ENCODE measurements at regions not wholly inside any gene's neighbourhood (a gene's known extent, or its start where the extent isn't known, plus 50 kb on each side); places are given as distances from the start of the nearest gene placed in this dataset.
A peak's percentile ranks its signal among the peaks of the same experiment; 100 is the strongest.

DNA sequence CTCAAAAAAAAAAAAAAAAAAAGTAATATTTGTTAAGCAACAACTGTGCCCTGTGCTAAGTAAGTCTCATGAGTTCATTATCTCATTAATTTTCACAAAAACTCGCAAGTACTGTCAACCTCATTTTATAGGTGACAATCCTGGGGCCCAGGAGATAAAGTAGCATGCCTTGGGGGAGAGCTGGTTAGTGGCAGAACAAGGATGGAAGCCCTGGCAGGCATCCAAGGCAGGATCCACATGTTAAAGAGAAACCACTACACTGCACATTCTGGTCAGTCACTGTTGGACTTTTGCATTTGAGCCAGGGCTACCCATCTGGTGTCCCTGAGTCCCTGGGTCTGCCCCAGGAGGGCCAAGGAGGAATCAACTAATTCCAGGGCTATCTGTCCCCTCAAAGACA is 54.6 kb downstream of the ZFP36L2 start:
- H3K4me3 ChIP-seq (ENCODE audit: low read depth, low read length): no peak overlapping the region
- TF ChIP-seq, protein P1, sequence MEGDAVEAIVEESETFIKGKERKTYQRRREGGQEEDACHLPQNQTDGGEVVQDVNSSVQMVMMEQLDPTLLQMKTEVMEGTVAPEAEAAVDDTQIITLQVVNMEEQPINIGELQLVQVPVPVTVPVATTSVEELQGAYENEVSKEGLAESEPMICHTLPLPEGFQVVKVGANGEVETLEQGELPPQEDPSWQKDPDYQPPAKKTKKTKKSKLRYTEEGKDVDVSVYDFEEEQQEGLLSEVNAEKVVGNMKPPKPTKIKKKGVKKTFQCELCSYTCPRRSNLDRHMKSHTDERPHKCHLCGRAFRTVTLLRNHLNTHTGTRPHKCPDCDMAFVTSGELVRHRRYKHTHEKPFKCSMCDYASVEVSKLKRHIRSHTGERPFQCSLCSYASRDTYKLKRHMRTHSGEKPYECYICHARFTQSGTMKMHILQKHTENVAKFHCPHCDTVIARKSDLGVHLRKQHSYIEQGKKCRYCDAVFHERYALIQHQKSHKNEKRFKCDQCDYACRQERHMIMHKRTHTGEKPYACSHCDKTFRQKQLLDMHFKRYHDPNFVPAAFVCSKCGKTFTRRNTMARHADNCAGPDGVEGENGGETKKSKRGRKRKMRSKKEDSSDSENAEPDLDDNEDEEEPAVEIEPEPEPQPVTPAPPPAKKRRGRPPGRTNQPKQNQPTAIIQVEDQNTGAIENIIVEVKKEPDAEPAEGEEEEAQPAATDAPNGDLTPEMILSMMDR (IDR thresholded peaks at IDR 0.05; ENCODE audit: borderline replicate concordance, insufficient read depth, low read depth, low read length): no peak

DNA sequence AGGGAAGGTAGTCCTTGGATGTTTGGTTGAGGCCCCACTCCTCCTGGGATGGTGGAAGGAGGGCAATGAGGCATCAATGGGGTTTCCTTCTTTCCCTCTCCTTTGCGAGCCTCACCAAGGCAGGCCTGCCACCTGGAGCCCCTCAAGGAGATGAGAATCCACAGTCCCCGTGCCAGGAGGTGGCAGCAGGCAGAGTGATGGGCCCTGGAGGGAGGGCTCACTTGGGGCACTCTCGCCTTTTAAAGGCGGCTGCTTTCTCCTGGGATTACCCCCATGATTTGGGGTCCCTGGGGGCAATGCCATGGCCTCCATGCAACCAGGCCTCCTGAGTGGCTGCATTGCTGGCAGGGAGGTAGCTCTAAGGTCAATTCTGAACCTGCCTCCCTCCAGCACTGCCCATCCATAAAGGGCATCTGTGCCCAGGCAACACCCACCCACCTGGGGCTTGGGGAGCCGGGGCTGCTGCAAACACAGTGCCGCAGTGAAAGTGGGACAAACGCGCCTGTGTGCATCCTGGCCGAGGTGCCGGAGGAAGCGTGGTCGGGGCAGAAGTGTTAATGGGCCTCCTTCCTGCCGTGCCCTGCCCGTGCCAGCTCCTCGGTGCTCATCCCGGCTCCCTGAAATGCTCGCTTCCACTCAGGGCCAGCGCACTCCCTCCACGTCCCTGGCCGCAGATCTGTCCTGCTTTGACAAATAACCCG is 55.9 kb downstream of the ZFP36L2 start:
- TF ChIP-seq, protein P1 (IDR thresholded peaks at IDR 0.05; ENCODE audit: borderline replicate concordance, insufficient read depth, low read depth, low read length): no peak
- H3K4me3 ChIP-seq (ENCODE audit: low read depth, low read length): no peak overlapping the region

DNA sequence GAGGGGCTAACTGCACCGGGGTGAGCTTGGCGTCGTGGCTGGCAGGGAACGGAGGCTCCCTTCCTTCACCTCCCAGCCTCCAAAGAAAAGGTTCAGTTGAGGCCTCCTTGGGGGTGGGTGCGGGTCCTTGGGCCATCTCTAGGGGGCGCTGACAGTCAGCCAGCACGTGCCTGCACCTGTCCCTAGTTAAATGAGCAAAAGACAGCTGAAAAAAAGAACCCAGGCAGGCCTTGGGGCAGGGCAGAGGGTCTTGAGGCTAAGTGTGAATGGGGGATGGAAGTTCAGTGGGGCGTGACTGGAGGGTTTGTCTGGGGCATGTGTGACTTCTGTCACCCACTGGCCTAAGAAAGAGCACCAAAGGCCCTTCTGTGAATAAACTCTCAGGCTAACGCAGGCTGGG is 56.4 kb downstream of the ZFP36L2 start:
- H3K4me3 ChIP-seq (ENCODE audit: low read depth, low read length): no peak overlapping the region

DNA sequence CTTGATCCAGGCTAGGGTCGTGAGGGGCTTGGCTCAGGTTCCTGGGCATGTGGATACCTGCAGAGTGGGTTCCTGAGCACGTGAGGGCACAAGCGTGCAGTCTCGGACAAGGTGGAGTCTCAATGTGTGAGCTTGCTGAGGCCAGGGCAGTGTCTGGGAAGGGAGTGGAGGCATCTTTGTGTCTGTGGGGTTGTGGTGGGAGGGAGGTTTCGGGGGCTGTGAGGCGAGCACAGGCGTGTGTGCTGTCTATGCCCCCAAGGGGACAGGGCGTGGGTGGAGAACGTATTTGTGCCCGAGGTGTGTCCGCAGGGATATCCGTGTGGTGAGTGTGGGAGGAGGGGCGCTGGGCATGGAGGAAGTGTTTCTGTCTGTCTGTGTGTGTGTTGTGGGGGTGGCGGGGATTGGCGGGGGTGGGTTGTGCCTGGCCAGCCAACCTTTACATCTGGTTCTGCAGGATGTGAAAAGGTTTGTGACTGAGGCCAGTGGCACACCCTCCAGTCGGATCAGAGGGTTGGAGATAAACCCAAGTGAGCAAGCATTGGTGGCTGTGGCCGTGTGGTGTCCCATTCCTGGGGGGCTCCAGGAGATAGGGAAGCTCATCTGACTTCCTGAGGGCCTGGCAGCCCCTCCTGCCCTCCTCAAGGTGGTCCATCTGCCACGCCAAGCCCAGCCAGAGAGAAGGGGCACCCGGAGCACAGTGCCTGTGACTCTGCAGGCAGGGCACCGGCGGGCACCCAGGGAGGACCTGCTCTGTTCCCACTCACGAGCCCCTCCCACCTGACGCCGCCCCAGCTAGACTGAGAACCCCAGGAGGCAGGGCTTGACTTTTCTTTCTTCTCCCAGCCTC is 57.1 kb downstream of the ZFP36L2 start:
- TF ChIP-seq, protein P1 (IDR thresholded peaks at IDR 0.05; ENCODE audit: borderline replicate concordance, insufficient read depth, low read depth, low read length): no peak
- no peak overlapping the region for H3K4me3 ChIP-seq (ENCODE audit: low read depth, low read length)

More for the DNA sequence above, 56.4 kb downstream of the ZFP36L2 start:
- TF ChIP-seq, protein P1 (IDR thresholded peaks at IDR 0.05; ENCODE audit: borderline replicate concordance, insufficient read depth, low read depth, low read length): peak; percentile 80

DNA sequence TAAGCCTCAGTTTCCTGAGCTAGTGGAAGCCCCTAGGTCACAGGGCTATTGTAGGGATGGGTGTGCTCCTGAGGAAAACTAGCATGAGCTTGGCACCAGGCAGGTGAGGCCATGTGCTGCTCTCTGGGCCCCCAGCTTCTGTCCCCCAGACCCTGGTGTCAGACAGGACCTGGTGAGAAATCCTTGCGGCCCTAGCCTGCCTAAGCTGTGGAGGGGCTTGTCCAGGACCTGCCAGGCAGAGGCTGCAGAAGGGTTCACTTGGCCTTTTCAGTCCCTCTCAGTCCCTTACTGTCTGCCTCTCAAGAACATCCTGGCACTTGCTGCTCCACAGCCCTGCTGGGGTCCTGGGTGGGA is 58.4 kb downstream of the ZFP36L2 start:
- TF ChIP-seq, protein P1 (IDR thresholded peaks at IDR 0.05; ENCODE audit: borderline replicate concordance, insufficient read depth, low read depth, low read length): no peak
- no peak overlapping the region for H3K4me3 ChIP-seq (ENCODE audit: low read depth, low read length)

DNA sequence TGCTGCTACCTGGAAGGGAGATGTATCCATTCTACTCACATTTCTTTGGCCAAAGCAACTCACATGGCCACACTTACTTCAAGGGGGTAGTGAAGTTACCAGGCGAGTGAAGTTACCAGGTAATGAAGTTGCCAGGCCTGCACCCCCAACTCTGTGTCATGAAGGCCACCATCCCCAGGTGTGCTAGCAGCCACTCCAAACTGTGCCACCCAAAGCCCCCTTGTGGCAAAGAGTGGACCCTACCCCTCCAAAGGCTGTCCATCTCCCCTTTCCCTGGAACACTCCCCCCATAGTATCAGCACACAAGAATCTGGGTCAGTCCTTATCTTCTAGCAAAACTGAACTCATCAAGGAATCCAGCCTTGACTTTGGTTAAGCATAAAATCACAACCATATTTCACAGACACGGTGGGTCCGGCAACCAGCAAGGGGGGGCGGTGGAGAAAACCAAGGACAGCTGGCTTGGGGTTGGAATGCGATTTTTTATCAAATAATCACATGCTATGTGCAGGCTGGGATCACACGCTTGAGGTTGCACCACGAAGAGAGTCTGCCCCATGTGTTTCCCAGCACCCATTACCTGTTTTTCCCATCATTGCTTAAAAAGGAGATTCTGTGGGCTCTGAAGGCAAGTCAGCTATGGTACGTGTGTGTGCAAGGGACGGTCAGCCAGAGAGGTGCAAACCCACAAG is 60.9 kb downstream of the ZFP36L2 start:
- no peak overlapping the region for H3K4me3 ChIP-seq (ENCODE audit: low read depth, low read length)
- TF ChIP-seq, protein P1 (IDR thresholded peaks at IDR 0.05; ENCODE audit: borderline replicate concordance, insufficient read depth, low read depth, low read length): no peak

Measured in GM12875 (cell line).